GM21367 (cell line): ENCODE measurements at regions not wholly inside any gene's neighbourhood (a gene's known extent, or its start where the extent isn't known, plus 50 kb on each side); places are given as distances from the start of the nearest gene placed in this dataset.

Experiments
- ATAC-seq: cut with Tn5 transposase; IDR thresholded peaks from one replicate; pipeline ENCODE4 v1.9.1; 2021; ENCODE audit not compliant: unreplicated experiment

- no peak for ATAC-seq
These were observed 148.8 kb downstream of the INO80D start for GRCh38 chr2:205937211-205937610.

DNA sequence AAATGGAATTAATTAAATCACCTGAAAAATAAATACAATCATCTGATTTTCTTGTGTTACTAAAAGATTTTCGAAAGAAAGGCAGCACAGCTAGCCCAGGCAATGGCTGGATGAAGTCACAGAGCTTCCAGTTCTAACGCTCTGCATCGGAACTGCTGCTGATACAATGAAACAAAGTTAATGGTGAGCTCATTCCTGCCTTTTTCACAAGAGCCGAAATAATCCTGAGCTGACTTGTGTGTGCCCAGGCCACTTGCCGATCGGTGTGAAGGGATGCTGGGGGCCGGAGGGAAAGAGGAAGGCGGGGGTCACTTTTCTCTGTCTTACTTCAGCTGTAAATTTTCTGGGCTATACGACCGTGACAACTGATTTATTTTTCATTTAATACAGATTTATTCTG is 149.5 kb downstream of the INO80D start:
- no peak for ATAC-seq

- ATAC-seq, result no peak
These were observed 151.5 kb downstream of the INO80D start for GRCh38 chr2:205934443-205934842.

DNA sequence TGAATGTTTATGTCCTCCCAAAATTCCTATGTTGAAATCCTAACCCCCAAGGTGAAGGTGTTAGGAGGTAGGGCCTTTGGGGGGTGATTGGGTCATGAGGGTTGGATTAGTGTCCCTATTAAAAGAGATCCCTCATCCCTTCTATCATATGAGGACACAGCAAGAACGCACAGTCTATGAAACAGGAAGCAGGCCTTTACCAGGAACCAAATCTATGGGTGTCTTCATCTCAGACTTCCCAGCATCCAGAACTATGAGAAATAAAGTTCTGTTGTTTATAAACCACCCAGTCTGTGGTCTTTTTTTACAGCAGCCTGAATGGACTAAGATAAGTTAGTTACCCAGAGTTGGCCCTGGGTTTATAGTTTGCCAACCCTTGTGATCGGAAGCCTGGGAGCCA is 153.1 kb downstream of the INO80D start:
- ATAC-seq, result no peak

- no peak for ATAC-seq
These were observed 154.6 kb downstream of the INO80D start for GRCh38 chr2:205931388-205931787.

DNA sequence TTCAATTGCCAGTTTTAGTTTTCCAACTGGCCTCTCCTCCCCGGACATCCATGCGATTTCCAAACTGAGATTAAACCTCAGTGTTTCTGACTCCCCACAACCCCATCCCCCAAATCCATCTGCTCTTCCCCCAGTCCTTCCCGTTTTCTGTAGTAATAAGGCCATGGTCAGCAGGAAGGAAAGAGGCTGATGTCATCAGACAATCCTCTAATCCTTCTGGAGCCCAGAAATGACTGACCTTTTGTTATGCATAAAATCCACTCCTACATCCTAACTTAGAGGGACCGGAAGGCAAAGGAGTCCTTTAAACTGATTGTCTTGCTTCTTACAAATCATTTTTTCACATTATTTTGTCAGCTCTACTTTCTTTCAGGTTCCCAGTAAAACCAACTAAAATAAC is 155.8 kb downstream of the INO80D start:
- ATAC-seq, result no peak

DNA sequence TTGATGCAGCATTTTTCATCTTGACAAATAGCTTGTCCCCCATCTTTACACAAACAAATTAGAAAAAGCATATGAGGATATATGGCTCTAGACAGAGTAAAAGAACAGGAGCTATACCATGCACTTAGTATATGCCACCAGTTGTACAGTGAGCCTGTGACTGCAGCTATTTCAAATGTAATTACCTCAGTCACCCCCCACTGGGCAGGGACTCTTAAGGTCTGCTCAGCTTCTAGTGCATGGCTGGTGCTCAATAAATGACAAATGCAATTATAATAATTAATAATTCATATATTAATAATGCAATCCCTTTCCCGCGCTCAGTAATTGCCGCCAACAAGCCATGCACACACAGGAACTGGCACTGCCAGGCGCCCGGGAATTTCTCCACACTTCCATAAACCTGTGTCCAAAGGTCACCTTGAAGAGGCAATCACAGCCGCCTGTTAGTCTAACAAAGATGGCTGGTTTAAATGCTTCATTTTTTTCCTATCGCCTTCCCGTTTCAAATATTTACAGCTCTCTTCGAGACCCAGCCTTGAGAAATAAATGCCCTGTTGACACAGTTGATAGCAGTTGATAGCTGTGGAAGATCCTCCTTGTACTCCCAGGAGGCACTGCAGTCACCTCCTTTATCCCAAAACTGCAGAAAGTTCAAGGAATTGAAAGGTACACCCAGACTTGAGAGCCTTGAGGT is 156.6 kb downstream of the INO80D start:
- ATAC-seq, result no peak

GRCh38 chr2:205925373-205926337 is 160.3 kb downstream of the INO80D start:
- ATAC-seq, result peak; percentile 93

GRCh38 chr2:205924676-205925075 is 161.3 kb downstream of the INO80D start:
- no peak for ATAC-seq

- ATAC-seq, result no peak
These were observed 170.8 kb downstream of the INO80D start for GRCh38 chr2:205915130-205915524.

DNA sequence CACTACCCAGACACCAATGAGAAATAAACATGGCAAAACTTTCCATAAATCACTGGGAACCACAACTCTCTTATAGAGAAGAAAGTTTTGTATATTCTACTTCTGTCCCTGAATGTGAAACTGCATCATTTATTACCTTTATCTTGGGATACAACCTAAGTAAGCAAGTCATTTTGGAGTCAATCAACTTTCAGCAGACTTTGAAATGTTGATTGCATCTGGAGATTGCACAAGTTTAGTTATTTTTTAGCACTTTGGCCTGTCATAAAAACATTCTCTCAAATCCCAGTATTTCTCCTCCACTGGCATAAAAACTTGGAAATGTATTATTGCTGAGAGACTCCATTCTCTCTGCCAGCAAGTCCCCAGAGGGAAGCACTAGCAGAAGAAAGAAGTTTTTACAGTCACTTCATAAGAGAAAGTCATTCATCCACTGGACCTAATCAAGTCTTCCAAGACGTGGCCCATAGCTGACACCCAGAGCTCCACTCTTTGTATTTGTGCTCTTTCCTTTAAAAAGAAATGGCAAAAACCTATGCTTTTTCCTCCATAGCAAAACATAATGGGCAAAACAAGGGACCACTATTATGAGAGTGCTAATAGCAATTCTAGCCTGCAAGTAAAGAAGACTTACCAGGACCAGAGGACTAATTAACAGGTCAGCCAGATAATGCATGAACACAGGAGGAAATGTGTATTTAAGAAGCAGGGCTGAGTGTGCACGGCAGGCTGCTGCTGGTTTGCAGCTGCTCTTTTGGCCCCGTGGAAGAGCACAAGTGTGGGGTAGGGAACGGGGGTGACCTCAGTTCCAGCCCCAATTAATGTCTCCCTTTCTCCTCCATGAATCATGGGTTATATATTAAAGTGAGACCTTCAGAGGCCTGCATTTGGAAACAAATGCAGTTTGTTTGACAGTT is 171.5 kb downstream of the INO80D start:
- ATAC-seq, result no peak

DNA sequence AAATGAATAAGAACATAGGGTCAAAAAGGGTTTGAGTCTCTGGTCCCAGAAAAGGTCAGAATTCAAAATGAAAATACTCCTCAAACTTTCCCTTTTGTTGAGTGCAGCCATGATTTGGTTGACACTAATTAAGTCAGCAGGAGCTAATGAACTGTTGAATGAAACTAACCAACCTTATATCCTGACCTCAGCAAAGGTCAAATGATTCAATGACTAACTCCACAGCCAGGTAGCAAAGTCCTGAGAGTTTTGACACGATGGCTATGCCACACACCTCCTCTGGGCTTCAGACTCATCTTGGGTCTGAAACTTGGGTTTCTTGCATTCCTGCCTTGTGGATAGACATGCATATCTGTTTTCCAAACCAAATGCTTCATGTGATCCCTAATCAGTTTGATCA is 172.3 kb downstream of the INO80D start:
- ATAC-seq, result no peak

GRCh38 chr2:205911306-205911705 is 174.7 kb downstream of the INO80D start:
- no peak for ATAC-seq

- no peak for ATAC-seq
These were observed 176.8 kb downstream of the INO80D start for GRCh38 chr2:205909184-205909572.

GRCh38 chr2:205908212-205909183 is 177.5 kb downstream of the INO80D start:
- ATAC-seq, result no peak

DNA sequence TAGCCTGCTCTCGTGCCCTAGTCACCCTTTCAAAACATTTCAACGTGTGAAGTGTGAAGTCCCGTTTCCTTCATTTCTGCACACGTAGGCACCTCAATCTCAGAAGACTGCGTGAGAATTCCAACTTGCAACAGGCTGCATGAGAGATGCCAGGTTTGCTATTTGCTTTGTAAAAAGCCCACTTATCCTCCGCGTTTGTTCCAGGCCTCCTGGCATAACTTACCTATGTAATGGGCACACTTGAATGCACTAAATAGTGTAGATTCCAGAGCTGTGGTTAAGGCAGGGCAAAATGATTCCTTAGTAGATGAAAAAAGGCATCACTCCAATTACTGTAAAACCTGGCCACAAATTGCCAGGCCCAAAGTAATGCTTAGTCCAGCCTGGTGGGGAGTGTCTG is 179.6 kb downstream of the INO80D start:
- ATAC-seq, result no peak

DNA sequence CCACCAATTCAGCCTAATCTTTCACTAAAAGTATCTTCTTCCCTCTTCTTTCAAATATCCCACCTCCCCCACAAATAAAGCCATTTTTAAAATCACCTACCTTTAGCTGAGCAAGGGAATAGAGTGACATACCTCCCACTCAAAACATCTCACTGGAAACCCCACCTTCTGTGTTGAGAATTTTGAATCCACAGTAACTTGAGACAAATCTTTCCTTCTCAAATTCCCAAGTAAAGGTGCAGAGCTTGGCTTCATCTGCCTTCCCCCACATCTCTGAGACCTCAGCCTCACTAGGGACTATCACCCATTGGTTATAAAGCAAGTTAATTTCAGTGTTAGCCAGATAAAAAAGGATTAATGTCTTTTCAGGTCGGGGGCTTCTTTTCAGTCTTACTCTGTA is 180.4 kb downstream of the INO80D start:
- ATAC-seq, result no peak

DNA sequence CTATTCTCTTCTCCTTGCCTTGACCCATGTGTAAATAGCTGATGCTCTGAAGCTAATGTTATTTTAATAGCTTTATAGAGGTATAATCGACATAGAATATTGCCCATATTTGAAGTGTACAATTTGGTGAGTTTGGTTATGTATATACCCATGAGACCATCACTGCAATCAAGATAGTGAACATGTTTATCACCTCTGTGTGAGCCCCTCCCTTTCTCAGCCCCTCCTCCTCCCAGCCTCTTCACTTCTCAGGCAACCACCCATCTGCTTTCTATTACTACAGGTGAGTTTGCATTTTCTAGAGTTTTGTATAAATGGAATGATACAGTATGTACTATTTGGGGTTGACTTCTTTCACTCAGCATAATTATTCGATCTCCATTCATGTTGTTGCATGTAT is 181.1 kb downstream of the INO80D start:
- no peak for ATAC-seq

DNA sequence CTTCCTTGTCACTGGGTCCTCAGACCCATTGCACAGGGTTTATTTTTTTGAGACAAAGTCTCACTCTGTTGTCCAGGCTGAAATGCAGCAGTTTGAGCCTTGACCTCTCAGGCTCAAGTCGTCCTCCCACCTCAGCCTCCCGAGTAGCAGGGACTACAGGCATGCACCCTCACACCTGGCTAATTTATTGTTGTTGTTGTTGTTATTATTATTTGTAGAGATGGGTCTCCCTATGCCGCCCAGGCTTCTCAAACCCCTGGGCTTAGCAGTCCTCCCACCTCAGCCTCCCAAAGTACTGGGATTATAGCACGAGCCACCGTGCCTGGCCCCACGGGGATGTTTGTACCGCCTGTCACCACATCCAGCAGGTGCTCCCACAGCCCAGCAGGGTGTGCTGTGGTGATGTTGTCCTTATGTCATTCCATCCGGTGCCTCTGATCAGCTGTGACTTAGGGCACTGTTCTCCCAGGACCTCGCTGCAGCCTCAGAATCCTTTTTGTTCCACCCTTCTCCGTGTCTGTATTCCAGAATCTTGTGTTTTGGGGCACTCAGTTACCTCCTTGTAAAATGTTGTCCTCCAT is 182.3 kb downstream of the INO80D start:
- ATAC-seq, result peak; percentile 98

DNA sequence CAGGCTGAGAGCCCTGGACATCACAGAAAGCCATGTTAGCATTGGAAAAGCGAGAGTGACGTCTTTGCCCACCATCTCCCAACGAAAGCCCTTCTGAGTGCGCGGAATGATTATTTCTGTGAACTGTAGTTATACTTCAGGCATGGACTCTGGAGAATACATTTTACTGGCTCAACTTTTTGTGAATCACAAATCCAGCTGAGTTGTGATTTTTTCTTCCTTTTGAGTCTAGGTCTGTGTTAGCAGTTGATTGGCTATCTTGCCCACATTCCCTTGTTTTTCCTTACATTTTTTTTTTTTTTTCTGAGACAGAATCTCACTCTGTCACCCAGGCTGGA is 183.1 kb downstream of the INO80D start:
- no peak for ATAC-seq
